GM13977 (cell line): ENCODE measurements at regions not wholly inside any gene's neighbourhood (a gene's known extent, or its start where the extent isn't known, plus 50 kb on each side); places are given as distances from the start of the nearest gene placed in this dataset.

Experiments used
- DNase-seq: peaks from one replicate; pipeline ENCODE4 v3.0.0; 2012; ENCODE audit warnings: low spot score
- in situ Hi-C: fragments of 300-500 bp; cut with MboI; formaldehyde crosslinking; loops from one replicate; pipeline ENCODE4 v1.12.0; 2022; ENCODE audit warnings: low sequenced_read_pairs, low pct_unique_long_range_greater_than_20kb, mixed read lengths, inconsistent platforms; ENCODE audit not compliant: unreplicated experiment
- TF ChIP-seq, protein P1 (sequence below): IDR thresholded peaks from 2 replicates; pipeline ENCODE4 v1.5.1; 2012; ENCODE audit warnings: mild to moderate bottlenecking, control low read depth; ENCODE audit not compliant: insufficient read depth; ENCODE audit errors: extremely low read depth, missing control alignments

DNA sequence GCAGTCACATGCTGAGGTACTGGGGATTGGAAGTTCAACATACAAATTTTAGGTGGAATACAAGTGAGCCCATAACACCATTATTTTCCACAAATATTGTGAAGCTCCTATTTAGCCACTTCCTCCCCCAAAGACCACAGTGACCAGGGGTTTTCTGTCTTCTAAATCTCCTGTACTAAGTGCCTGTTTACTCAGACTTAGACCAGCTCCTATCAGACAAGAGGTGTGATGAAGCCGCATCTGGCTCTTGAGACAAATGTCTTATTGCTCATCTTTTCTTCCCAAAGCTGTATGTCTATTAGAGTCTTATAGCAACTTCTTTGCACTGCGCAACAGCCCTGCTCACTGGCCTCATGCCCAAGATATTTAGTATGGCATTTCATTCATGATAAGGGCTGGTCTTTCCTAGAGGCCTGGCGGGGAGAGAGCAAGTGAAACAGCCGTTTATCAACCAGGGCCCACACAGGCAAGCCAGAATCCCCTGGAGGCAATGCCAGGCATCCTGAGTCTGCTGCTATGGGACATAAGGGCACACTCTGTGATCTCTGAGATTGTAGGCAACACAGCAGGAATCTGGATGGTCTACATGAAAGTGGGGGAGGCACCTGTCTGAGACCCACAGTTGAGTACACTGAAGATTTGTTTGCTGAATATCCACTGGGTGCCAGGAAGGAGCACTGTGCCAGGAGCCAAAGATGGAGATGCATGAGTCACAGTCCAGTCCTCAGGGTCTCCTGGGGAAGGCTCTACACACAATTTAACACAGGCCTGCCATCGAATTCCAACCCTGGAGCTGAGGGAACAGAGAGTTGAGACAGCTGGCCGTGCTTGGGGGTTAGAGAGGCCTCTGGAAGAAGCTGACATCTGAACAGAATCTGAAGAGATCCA lies 78.5 kb upstream of the NCAM1 start:
- in situ Hi-C loops = no loop called here
- TF ChIP-seq, protein P1, sequence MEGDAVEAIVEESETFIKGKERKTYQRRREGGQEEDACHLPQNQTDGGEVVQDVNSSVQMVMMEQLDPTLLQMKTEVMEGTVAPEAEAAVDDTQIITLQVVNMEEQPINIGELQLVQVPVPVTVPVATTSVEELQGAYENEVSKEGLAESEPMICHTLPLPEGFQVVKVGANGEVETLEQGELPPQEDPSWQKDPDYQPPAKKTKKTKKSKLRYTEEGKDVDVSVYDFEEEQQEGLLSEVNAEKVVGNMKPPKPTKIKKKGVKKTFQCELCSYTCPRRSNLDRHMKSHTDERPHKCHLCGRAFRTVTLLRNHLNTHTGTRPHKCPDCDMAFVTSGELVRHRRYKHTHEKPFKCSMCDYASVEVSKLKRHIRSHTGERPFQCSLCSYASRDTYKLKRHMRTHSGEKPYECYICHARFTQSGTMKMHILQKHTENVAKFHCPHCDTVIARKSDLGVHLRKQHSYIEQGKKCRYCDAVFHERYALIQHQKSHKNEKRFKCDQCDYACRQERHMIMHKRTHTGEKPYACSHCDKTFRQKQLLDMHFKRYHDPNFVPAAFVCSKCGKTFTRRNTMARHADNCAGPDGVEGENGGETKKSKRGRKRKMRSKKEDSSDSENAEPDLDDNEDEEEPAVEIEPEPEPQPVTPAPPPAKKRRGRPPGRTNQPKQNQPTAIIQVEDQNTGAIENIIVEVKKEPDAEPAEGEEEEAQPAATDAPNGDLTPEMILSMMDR = no peak
- no peak for DNase-seq

DNA sequence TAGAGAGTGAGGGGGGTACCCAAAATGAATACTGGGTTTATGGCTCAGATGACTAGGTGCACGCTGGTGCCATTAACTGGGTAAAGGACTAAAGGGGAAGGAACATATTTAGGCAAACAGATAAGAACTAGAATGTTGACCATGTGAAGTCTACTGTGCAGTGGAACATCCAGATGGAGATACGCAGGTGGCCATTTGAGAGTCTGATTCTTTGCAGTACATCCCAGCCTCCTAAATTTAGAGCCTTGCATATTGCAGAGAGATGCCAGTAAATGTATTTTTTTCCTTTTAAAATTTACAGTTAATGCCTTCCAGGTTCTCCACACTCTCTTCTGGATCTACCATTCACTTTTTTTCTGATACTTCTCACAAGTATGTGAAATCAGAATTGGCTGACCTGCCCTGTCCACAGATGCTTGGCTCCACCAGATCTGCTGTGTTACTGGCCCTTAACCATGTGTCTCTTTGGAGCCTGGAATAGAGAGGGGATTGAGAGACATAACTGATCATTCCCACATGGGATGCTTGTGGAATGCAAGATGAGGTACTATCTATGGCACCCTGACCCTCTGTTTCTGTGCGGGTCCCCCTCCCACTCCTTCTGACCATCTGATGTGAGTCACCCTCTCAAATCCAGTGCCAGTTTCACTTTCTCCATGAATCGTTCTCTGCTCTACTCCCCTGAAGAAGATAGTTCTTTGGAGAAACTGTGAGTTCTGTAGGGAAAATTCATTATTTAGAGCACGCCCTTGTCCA lies 77.0 kb upstream of the NCAM1 start:
- TF ChIP-seq, protein P1 = no peak
- no peak for DNase-seq
- in situ Hi-C loops = no loop called here

DNA sequence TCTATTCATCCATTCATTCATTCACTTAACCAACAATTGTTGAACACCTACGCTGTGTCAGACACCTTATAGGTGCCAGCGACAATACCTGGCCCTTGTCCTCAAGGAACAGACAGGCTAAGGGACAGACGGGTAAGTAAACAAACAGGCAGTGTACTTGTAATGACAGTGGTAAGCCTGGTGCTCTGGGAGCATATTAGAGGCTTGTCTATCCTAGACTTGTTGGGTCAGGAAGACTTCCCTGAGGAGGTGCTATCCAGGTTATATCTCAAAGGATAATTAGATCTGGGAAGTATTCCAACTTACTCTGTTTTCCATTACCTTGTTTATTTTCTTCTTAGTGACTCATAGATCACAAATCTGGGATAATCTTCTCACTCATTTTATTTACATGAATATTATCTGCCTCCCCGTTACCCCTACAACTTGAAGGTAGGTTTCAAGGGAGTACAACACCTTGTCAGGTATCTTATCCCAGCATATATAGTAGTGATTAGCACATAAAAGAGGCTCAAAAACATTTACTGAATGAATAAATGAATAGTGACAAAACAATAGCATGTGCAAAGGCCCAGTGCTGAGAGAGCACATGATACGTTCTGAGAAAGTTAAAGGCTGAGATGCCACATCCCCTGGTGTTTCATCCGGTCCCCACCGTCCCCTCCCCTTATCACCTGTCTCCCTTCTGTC lies 75.3 kb upstream of the NCAM1 start:
- in situ Hi-C loops = no loop called here
- DNase-seq = no peak
- TF ChIP-seq, protein P1 = no peak

DNA sequence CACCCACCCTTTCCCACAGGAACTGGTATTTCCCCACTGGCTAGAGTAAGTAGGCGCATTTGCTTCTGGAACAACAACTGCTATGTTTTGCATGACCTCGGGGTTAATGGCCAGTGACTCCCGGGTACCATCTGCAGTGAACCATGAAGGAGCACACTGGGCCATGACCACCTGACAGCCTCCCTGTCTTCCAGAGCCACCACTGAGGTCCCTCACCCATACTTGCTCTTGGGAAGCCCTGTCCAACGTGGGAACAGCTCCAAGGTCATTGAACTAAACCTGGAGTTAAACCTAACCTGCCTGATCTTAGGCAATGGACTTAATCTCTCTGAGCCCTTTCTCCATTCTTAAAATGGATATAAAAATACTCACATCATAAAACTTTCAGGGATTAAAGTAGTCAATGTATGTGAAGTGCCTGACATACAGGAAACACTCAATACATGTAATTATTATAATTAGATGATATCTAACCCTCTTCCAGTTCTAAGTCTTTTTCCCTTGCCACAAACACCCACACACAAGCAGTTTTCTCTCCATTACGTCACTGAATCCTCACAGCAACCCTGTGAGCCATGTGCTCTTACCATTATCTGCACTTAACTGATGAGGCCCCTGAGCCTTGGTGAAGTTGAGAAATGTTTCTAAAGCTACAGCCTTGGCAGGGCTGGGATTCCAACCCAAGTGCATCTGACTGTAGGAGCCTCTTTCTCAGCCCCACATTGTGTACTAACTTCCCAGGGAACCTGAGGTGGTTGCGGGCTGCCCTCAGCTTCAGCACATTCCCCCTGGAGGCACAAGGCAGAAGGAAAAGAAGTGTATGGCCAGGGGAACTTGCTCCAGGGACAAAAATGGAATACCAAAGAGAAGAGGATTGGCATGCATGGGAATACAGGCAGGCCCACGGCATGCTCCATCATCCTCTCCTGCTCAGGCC lies 74.5 kb upstream of the NCAM1 start:
- in situ Hi-C loops = no loop called here
- DNase-seq = no peak
- TF ChIP-seq, protein P1 = no peak

DNA sequence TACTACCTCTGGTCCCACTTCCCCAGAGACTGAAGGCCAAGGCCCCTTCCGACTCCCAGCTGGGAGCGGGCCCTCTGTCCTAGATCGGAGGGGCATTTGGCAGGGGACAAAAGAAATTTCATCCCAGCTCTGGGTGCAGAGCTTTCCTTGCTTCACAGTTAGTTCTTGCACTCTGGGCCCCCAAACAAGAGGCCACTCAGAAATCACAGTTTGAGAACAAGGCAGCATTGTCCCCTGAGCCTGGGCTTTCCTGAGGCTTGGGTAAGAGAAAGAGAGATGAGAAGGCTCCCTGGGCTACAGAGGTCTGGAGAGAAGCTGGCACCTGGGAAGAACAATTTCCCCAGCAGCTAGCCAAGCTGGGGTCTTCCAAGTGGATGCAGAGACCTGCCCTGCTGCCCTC lies 71.8 kb upstream of the NCAM1 start:
- TF ChIP-seq, protein P1 = no peak
- in situ Hi-C loops = no loop called here
- no peak for DNase-seq
